SK-N-SH (cell line): ENCODE measurements at regions not wholly inside any gene's neighbourhood (a gene's known extent, or its start where the extent isn't known, plus 50 kb on each side); places are given as distances from the start of the nearest gene placed in this dataset.
A peak's percentile ranks its signal among the peaks of the same experiment; 100 is the strongest.

ENCODE experiments used
- CTCF ChIA-PET: fragments of 300-600, 350-600 bp; formaldehyde crosslinking; extraction: SDS; loops from one replicate; lab custom pipeline; 2021; lab: Yijun Ruan, JAX
- POLR2A ChIA-PET: fragments of 350-600 bp; sonication (Branson Sonifier 250); formaldehyde crosslinking; extraction: SDS; loops from one replicate; lab custom pipeline; 2020; ENCODE audit warnings: antibody characterized with exemption, inconsistent platforms; lab: Yijun Ruan, JAX
- DNase-seq: peaks from one replicate; pipeline ENCODE4 v3.0.0; 2012
- H2AFZ ChIP-seq: fragments of 200-600 bp; sonication (generic); 2 replicates; pipeline ENCODE4 v1.8.1; 2016; ENCODE audit warnings: antibody characterized with exemption, mild to moderate bottlenecking, low read depth
- H3F3A ChIP-seq: fragments of 200-600 bp; sonication (generic); replicated peaks from 2 replicates; pipeline ENCODE3; 2016; ENCODE audit warnings: antibody characterized with exemption, mild to moderate bottlenecking; ENCODE audit not compliant: insufficient read depth
- H3K27ac ChIP-seq, 2 experiments: fragments of 200-500 bp in 1 of 2; fragments of 200-600 bp in 1 of 2; sonication (Bioruptor generic) in 1 of 2; sonication (generic), shearing (Covaris generic) in 1 of 2; 2 replicates each; pipeline versions ENCODE4 v1.5.1 to v1.6.1; 2014 to 2016; ENCODE audit warnings: low read depth in 2 of 2, inconsistent platforms in 1 of 2, low read length in 1 of 2, mild to moderate bottlenecking in 1 of 2, mixed read lengths in 1 of 2
- H3K27me3 ChIP-seq: fragments of 200-600 bp; sonication (generic), shearing (Covaris generic); 2 replicates; pipeline ENCODE4 v1.6.1; 2016; ENCODE audit warnings: mixed run types; ENCODE audit not compliant: insufficient read depth
- H3K36me3 ChIP-seq, 2 experiments: fragments of 200-500 bp in 1 of 2; fragments of 200-600 bp in 1 of 2; sonication (Bioruptor generic) in 1 of 2; sonication (generic) in 1 of 2; replicated peaks in 1 of 2; 2 replicates each; pipeline versions ENCODE3 to v1.5.1; 2014 to 2016; ENCODE audit warnings: low read length in 1 of 2, mild to moderate bottlenecking in 1 of 2; ENCODE audit not compliant: insufficient read depth in 2 of 2, control insufficient read depth in 1 of 2
- H3K4me1 ChIP-seq, 2 experiments: fragments of 200-500 bp in 1 of 2; fragments of 200-600 bp in 1 of 2; sonication (Bioruptor generic) in 1 of 2; sonication (generic), shearing (Covaris generic) in 1 of 2; 2 replicates each; pipeline versions ENCODE4 v1.5.1 to v1.6.1; 2014 to 2016; ENCODE audit warnings: low read depth in 1 of 2, low read length in 1 of 2, mixed run types in 1 of 2; ENCODE audit not compliant: insufficient read depth in 2 of 2, control insufficient read depth in 1 of 2
- H3K4me2 ChIP-seq: fragments of 200-600 bp; sonication (generic), shearing (Covaris generic); 2 replicates; pipeline ENCODE4 v1.6.1; 2017; ENCODE audit warnings: mixed run types
- H3K4me3 ChIP-seq, 2 experiments: fragments of 200-500 bp in 1 of 2; fragments of 200-600 bp in 1 of 2; sonication (Bioruptor generic) in 1 of 2; sonication (generic), shearing (Covaris generic) in 1 of 2; 2 replicates each; pipeline versions ENCODE4 v1.5.1 to v1.8.1; 2014 to 2016; ENCODE audit warnings: low read depth in 2 of 2, inconsistent platforms in 1 of 2, low read length in 1 of 2, mild to moderate bottlenecking in 1 of 2, mixed read lengths in 1 of 2, moderate library complexity in 1 of 2
- H3K79me2 ChIP-seq: fragments of 200-600 bp; sonication (generic); 2 replicates; pipeline ENCODE4 v1.8.1; 2017; ENCODE audit warnings: mild to moderate bottlenecking; ENCODE audit not compliant: insufficient read depth
- H3K9ac ChIP-seq: fragments of 200-600 bp; sonication (generic); 2 replicates; pipeline ENCODE4 v1.6.1; 2017; ENCODE audit warnings: mixed run types
- H3K9me2 ChIP-seq: fragments of 200-600 bp; sonication (generic); 2 replicates; pipeline ENCODE4 v1.6.1; 2017; ENCODE audit warnings: mixed run types
- H3K9me3 ChIP-seq: fragments of 200-600 bp; sonication (generic); 2 replicates; pipeline ENCODE4 v1.6.1; 2017; ENCODE audit warnings: mixed run types, mild to moderate bottlenecking, moderate library complexity
- H4K20me1 ChIP-seq: fragments of 200-600 bp; sonication (generic); 2 replicates; pipeline ENCODE4 v1.6.1; 2017; ENCODE audit warnings: mild to moderate bottlenecking, mixed run types; ENCODE audit not compliant: insufficient read depth
- EZH2phosphoT487 ChIP-seq: fragments of 200-600 bp; sonication (generic); IDR thresholded peaks from 2 replicates; pipeline ENCODE4 v1.6.1; 2017; ENCODE audit warnings: low read depth, mixed run types, mild to moderate bottlenecking, antibody characterized with exemption, moderate library complexity, borderline replicate concordance
- FOSL2 ChIP-seq: IDR thresholded peaks from 2 replicates; pipeline ENCODE4 v1.4.0; 2012; ENCODE audit warnings: low read depth, mild to moderate bottlenecking, moderate library complexity, borderline replicate concordance
- FOXJ3 ChIP-seq: sonication (generic); formaldehyde crosslinking; IDR thresholded peaks from 2 replicates; pipeline ENCODE4 v1.5.1; 2020; ENCODE audit warnings: mild to moderate bottlenecking, missing genetic modification reagents
- FOXM1 ChIP-seq: IDR thresholded peaks from 2 replicates; pipeline ENCODE4 v1.4.0; 2012; ENCODE audit warnings: low read depth, mild to moderate bottlenecking
- GABPA ChIP-seq: IDR thresholded peaks from 2 replicates; pipeline ENCODE4 v1.4.0; 2012; ENCODE audit warnings: low read depth, mild to moderate bottlenecking
- JUND ChIP-seq: IDR thresholded peaks from 2 replicates; pipeline ENCODE4 v1.4.0; 2012
- MEF2A ChIP-seq: IDR thresholded peaks from 2 replicates; pipeline ENCODE4 v1.4.0; 2012; ENCODE audit warnings: low read depth, borderline replicate concordance
- MXI1 ChIP-seq: IDR thresholded peaks from 2 replicates; pipeline ENCODE4 v1.6.1; 2012; ENCODE audit warnings: mild to moderate bottlenecking, low read depth, low read length, improper control_type of control experiment
- NRF1 ChIP-seq: IDR thresholded peaks from 2 replicates; pipeline ENCODE4 v1.6.1; 2012; ENCODE audit warnings: low read depth, mild to moderate bottlenecking, low read length
- RAD21 ChIP-seq: IDR thresholded peaks from 2 replicates; pipeline ENCODE4 v1.6.1; 2012; ENCODE audit warnings: mild to moderate bottlenecking, low read length
- SMC3 ChIP-seq: IDR thresholded peaks from 2 replicates; pipeline ENCODE4 v1.6.1; 2012; ENCODE audit warnings: low read depth, low read length, improper control_type of control experiment
- TCF12 ChIP-seq: IDR thresholded peaks from 2 replicates; pipeline ENCODE4 v1.4.0; 2012
- TEAD4 ChIP-seq: IDR thresholded peaks from 2 replicates; pipeline ENCODE4 v1.4.0; 2012; ENCODE audit warnings: mild to moderate bottlenecking, borderline replicate concordance; ENCODE audit not compliant: insufficient read depth
- YY1 ChIP-seq: IDR thresholded peaks from 2 replicates; pipeline ENCODE4 v1.4.0; 2012; ENCODE audit warnings: low read depth, mild to moderate bottlenecking
- WGBS: methylation state at CpG from one replicate; pipeline ENCODE4 v1.1.6; 2017; ENCODE audit warnings: low lambda C conversion rate; 5-methylcytosine and 5-hydroxymethylcytosine counted together
- TF ChIP-seq, protein P1 (sequence below): IDR thresholded peaks from 2 replicates; pipeline ENCODE4 v1.6.1; 2012; ENCODE audit warnings: mild to moderate bottlenecking, low read depth, low read length, moderate library complexity
- TF ChIP-seq, protein P2 (sequence below): fragments of 200-600 bp; sonication (generic); IDR thresholded peaks from 2 replicates; pipeline ENCODE4 v1.6.1; 2017; ENCODE audit warnings: antibody characterized with exemption, mild to moderate bottlenecking, moderate library complexity
- TF ChIP-seq, protein P3 (sequence below): IDR thresholded peaks from 2 replicates; pipeline ENCODE4 v1.4.0; 2012; ENCODE audit warnings: low read depth

DNA sequence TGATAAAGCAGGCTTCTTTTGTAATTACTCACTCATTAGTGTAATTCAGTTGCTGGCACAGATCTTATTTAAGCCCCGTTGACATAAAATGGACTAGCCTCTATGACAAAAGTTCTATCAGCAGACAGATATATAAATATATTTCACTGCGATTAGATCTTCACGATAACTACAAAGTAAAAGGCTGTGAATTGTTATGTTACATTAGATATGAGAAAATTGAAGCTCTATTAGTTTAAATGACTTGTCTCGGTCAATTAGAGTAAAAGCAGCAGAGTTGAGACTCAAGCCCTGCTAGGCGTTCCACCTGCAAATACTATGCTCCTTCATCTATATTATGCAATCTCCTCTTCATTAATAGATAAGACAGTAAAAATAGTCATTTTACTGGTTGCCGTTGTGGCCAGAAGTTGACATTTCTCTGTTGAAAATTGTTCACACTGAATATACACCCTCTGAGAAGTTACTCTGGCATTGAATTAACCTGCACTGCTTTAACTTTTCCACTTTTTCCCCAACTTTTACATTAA lies 136.7 kb downstream of the DKK1 start:
- Histone ChIP-seq H4K20me1 (no peaks in the 10 kb centered on the region), H3K4me3 (no peak overlapping the region), H3K4me1 (peaks cover 0 to 20% of the 10 kb centered on the region in 2 experiments; a peak in 2 of 4 replicates), H3K9ac (no peak overlapping the region), H3K79me2 (no peaks in the 10 kb centered on the region), H3K9me2 (no peaks in the 10 kb centered on the region), H3K27me3 (no peaks in the 10 kb centered on the region), H3K4me2 (no peak overlapping the region; the same call in 1 of the 2 replicates), H3K9me3 (no peaks in the 10 kb centered on the region), H3K27ac (peak overlapping the region in 1 of 2 experiments; percentile 64; a peak in 1 of 4 replicates), H3F3A (no peaks in the 10 kb centered on the region), H2AFZ (no peak overlapping the region), H3K36me3 (no peaks in the 10 kb centered on the region)
- POLR2A ChIA-PET, result no interaction called here
- no peak for DNase-seq
- CTCF ChIA-PET, result interaction anchor here (1.1 kb wide), 1 partner anchor 10 kb away, joined by 3 read pairs; no protein-coding TSS in a partner anchor
- no peak for TF ChIP-seq TEAD4
- no peak for TF ChIP-seq SMC3
- TF ChIP-seq YY1, result no peak
- TF ChIP-seq MEF2A, result no peak
- no peak for TF ChIP-seq JUND
- TF ChIP-seq TCF12, result no peak
- TF ChIP-seq FOSL2, result no peak
- TF ChIP-seq FOXJ3 (CRISPR knock-in tag), result no peak
- TF ChIP-seq EZH2phosphoT487, result no peak
- TF ChIP-seq MXI1, result no peak
- no peak for TF ChIP-seq NRF1
- TF ChIP-seq FOXM1, result no peak
- TF ChIP-seq, protein P1, sequence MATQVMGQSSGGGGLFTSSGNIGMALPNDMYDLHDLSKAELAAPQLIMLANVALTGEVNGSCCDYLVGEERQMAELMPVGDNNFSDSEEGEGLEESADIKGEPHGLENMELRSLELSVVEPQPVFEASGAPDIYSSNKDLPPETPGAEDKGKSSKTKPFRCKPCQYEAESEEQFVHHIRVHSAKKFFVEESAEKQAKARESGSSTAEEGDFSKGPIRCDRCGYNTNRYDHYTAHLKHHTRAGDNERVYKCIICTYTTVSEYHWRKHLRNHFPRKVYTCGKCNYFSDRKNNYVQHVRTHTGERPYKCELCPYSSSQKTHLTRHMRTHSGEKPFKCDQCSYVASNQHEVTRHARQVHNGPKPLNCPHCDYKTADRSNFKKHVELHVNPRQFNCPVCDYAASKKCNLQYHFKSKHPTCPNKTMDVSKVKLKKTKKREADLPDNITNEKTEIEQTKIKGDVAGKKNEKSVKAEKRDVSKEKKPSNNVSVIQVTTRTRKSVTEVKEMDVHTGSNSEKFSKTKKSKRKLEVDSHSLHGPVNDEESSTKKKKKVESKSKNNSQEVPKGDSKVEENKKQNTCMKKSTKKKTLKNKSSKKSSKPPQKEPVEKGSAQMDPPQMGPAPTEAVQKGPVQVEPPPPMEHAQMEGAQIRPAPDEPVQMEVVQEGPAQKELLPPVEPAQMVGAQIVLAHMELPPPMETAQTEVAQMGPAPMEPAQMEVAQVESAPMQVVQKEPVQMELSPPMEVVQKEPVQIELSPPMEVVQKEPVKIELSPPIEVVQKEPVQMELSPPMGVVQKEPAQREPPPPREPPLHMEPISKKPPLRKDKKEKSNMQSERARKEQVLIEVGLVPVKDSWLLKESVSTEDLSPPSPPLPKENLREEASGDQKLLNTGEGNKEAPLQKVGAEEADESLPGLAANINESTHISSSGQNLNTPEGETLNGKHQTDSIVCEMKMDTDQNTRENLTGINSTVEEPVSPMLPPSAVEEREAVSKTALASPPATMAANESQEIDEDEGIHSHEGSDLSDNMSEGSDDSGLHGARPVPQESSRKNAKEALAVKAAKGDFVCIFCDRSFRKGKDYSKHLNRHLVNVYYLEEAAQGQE, result no peak
- TF ChIP-seq, protein P2, sequence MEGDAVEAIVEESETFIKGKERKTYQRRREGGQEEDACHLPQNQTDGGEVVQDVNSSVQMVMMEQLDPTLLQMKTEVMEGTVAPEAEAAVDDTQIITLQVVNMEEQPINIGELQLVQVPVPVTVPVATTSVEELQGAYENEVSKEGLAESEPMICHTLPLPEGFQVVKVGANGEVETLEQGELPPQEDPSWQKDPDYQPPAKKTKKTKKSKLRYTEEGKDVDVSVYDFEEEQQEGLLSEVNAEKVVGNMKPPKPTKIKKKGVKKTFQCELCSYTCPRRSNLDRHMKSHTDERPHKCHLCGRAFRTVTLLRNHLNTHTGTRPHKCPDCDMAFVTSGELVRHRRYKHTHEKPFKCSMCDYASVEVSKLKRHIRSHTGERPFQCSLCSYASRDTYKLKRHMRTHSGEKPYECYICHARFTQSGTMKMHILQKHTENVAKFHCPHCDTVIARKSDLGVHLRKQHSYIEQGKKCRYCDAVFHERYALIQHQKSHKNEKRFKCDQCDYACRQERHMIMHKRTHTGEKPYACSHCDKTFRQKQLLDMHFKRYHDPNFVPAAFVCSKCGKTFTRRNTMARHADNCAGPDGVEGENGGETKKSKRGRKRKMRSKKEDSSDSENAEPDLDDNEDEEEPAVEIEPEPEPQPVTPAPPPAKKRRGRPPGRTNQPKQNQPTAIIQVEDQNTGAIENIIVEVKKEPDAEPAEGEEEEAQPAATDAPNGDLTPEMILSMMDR, result no peak
- TF ChIP-seq, protein P3, sequence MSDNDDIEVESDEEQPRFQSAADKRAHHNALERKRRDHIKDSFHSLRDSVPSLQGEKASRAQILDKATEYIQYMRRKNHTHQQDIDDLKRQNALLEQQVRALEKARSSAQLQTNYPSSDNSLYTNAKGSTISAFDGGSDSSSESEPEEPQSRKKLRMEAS, result no peak
- no peak for TF ChIP-seq GABPA
- TF ChIP-seq RAD21, result no peak
- 55% methylated on average over 6 of the region's 6 CpGs for WGBS
